Astrocyte (in vitro differentiated cells and primary cell): ENCODE measurements at regions not wholly inside any gene's neighbourhood (a gene's known extent, or its start where the extent isn't known, plus 50 kb on each side); places are given as distances from the start of the nearest gene placed in this dataset.
"Not testable (repeated sequence)": the region's sequence is repeated elsewhere in the genome, so short reads cannot be mapped to it uniquely, and the experiment has no call there.

Experiments
- DNase-seq: peaks from one replicate; pipeline ENCODE4 v3.0.0-alpha.2; 2010; ENCODE audit warnings: low read depth
- FAIRE-seq: peaks from 2 replicates; lab custom pipeline; 2011; peaks lifted over from hg19 to GRCh38; lab: Jason Lieb, UNC
- H2AFZ ChIP-seq: 2 replicates; pipeline ENCODE4 v1.6.0; 2012; ENCODE audit warnings: low read depth, low read length, inconsistent platforms
- H3K27ac ChIP-seq: 2 replicates; pipeline ENCODE4 v1.5.1; 2011; ENCODE audit warnings: low read depth, low read length, inconsistent platforms
- H3K27me3 ChIP-seq: 2 replicates; pipeline ENCODE4 v1.6.0; 2011; ENCODE audit warnings: low read length, inconsistent platforms; ENCODE audit not compliant: insufficient read depth
- H3K36me3 ChIP-seq: 2 replicates; pipeline ENCODE4 v1.5.1; 2011; ENCODE audit warnings: low read length, inconsistent platforms; ENCODE audit not compliant: insufficient read depth
- H3K4me1 ChIP-seq: 2 replicates; pipeline ENCODE4 v1.5.1; 2011; ENCODE audit warnings: low read length, inconsistent platforms; ENCODE audit not compliant: insufficient read depth
- H3K4me2 ChIP-seq: 2 replicates; pipeline ENCODE4 v1.6.0; 2012; ENCODE audit warnings: low read length, inconsistent platforms
- H3K4me3 ChIP-seq: 2 replicates; pipeline ENCODE4 v1.5.1; 2011; ENCODE audit warnings: low read depth, mild to moderate bottlenecking, low read length, inconsistent platforms; ENCODE audit not compliant: insufficient read depth
- H3K79me2 ChIP-seq: 2 replicates; pipeline ENCODE4 v1.6.0; 2012; ENCODE audit warnings: mild to moderate bottlenecking, low read length, inconsistent platforms; ENCODE audit not compliant: insufficient read depth
- H3K9ac ChIP-seq: 2 replicates; pipeline ENCODE4 v1.6.0; 2012; ENCODE audit warnings: mild to moderate bottlenecking, low read length, inconsistent platforms
- H3K9me3 ChIP-seq: 2 replicates; pipeline ENCODE4 v1.5.1; 2012; ENCODE audit warnings: low read depth, mild to moderate bottlenecking, low read length, inconsistent platforms; ENCODE audit not compliant: insufficient read depth
- H4K20me1 ChIP-seq: 2 replicates; pipeline ENCODE4 v1.6.0; 2012; ENCODE audit warnings: low read length, inconsistent platforms; ENCODE audit not compliant: insufficient read depth
- H3K27ac Mint-ChIP-seq: one replicate; pipeline ENCODE4 v1.8.0; 2021; ENCODE audit warnings: mild to moderate bottlenecking, mixed read lengths; ENCODE audit not compliant: unreplicated experiment
- H3K27me3 Mint-ChIP-seq: one replicate; pipeline ENCODE4 v1.8.0; 2021; ENCODE audit warnings: low read depth, mixed read lengths; ENCODE audit not compliant: unreplicated experiment
- H3K36me3 Mint-ChIP-seq: one replicate; pipeline ENCODE4 v1.8.0; 2021; ENCODE audit warnings: low read depth, mixed read lengths; ENCODE audit not compliant: unreplicated experiment
- H3K4me1 Mint-ChIP-seq: one replicate; pipeline ENCODE4 v1.8.0; 2021; ENCODE audit warnings: low read depth, mixed read lengths; ENCODE audit not compliant: unreplicated experiment
- H3K4me3 Mint-ChIP-seq: one replicate; pipeline ENCODE4 v1.8.0; 2021; ENCODE audit warnings: mild to moderate bottlenecking, moderate library complexity, mixed read lengths; ENCODE audit not compliant: unreplicated experiment
- H3K9me3 Mint-ChIP-seq: one replicate; pipeline ENCODE4 v1.8.0; 2021; ENCODE audit warnings: mild to moderate bottlenecking, mixed read lengths; ENCODE audit not compliant: unreplicated experiment
- CTCF ChIP-seq: IDR thresholded peaks from 2 replicates; pipeline ENCODE4 v1.5.1; 2011; ENCODE audit warnings: low read depth, mild to moderate bottlenecking, inconsistent platforms, low read length, moderate library complexity; ENCODE audit not compliant: insufficient read depth
- EZH2 ChIP-seq: IDR thresholded peaks from 2 replicates; pipeline ENCODE4 v1.6.1; 2012; ENCODE audit warnings: mild to moderate bottlenecking, low read length, inconsistent platforms; ENCODE audit not compliant: insufficient read depth

- no peak overlapping the region for H3K9ac ChIP-seq
- peaks cover 2% of the 10 kb centered on the region for H3K4me1 ChIP-seq
- DNase-seq (no peak), FAIRE-seq (no peak)
- no peaks in the 10 kb centered on the region for H3K36me3 Mint-ChIP-seq
- H3K4me3 Mint-ChIP-seq, result no peak overlapping the region
- TF ChIP-seq CTCF (no peak), EZH2 (no peak)
- no peaks in the 10 kb centered on the region for H3K36me3 ChIP-seq
- H3K4me2 ChIP-seq, result no peak overlapping the region
- H3K9me3 Mint-ChIP-seq, result peaks cover 3% of the 10 kb centered on the region
- no peaks in the 10 kb centered on the region for H3K27me3 ChIP-seq
- no peaks in the 10 kb centered on the region for H4K20me1 ChIP-seq
- H3K27ac Mint-ChIP-seq, result no peak overlapping the region
- no peak overlapping the region for H3K4me3 ChIP-seq
- H3K27me3 Mint-ChIP-seq, result peaks cover 22% of the 10 kb centered on the region
- H3K27ac ChIP-seq, result no peak overlapping the region
- H2AFZ ChIP-seq, result no peak overlapping the region
- no peaks in the 10 kb centered on the region for H3K79me2 ChIP-seq
- H3K9me3 ChIP-seq, result no peaks in the 10 kb centered on the region
- H3K4me1 Mint-ChIP-seq, result peaks cover 5% of the 10 kb centered on the region
Observed at GRCh38 chr6:3529232-3529631, 72.4 kb upstream of the SLC22A23 start.

GRCh38 chr6:3528081-3528671, 71.3 kb upstream of the SLC22A23 start:
- H3K9ac ChIP-seq, H3K4me2 ChIP-seq, H3K36me3 Mint-ChIP-seq, DNase-seq, H3K4me3 ChIP-seq, H4K20me1 ChIP-seq, H3K27ac Mint-ChIP-seq, H2AFZ ChIP-seq, H3K27me3 ChIP-seq, H3K9me3 ChIP-seq, H3K79me2 ChIP-seq, H3K36me3 ChIP-seq, FAIRE-seq, H3K4me3 Mint-ChIP-seq, H3K27ac ChIP-seq, H3K4me1 ChIP-seq, H3K9me3 Mint-ChIP-seq: not testable (repeated sequence)
- Mint-ChIP-seq H3K4me1 (peaks cover 15% of the 10 kb centered on the region), H3K27me3 (peaks cover 22% of the 10 kb centered on the region)

- no peaks in the 10 kb centered on the region for H3K36me3 ChIP-seq
- H3K4me1 ChIP-seq, result peaks cover 8% of the 10 kb centered on the region
- H3K4me1 Mint-ChIP-seq, result peaks cover 21% of the 10 kb centered on the region
- no peak overlapping the region for H3K27ac Mint-ChIP-seq
- no peak for TF ChIP-seq CTCF
- no peak for TF ChIP-seq EZH2
- peaks cover 21% of the 10 kb centered on the region for H3K27me3 Mint-ChIP-seq
- H3K4me3 ChIP-seq, result no peak overlapping the region
- no peaks in the 10 kb centered on the region for H3K36me3 Mint-ChIP-seq
- H3K4me3 Mint-ChIP-seq, result no peak overlapping the region
- no peaks in the 10 kb centered on the region for H4K20me1 ChIP-seq
- no peaks in the 10 kb centered on the region for H3K9me3 ChIP-seq
- FAIRE-seq, result no peak
- DNase-seq, result no peak
- no peak overlapping the region for H3K4me2 ChIP-seq
- H2AFZ ChIP-seq, result no peak overlapping the region
- no peak overlapping the region for H3K9ac ChIP-seq
- no peak overlapping the region for H3K27ac ChIP-seq
- H3K79me2 ChIP-seq, result no peaks in the 10 kb centered on the region
- no peaks in the 10 kb centered on the region for H3K27me3 ChIP-seq
- H3K9me3 Mint-ChIP-seq, result peaks cover 3% of the 10 kb centered on the region
Observed at GRCh38 chr6:3527651-3527977, 70.8 kb upstream of the SLC22A23 start.
